ENCODE measurements at regions not wholly inside any gene's neighbourhood (a gene's known extent, or its start where the extent isn't known, plus 50 kb on each side); places are given as distances from the start of the nearest gene placed in this dataset.

DNA sequence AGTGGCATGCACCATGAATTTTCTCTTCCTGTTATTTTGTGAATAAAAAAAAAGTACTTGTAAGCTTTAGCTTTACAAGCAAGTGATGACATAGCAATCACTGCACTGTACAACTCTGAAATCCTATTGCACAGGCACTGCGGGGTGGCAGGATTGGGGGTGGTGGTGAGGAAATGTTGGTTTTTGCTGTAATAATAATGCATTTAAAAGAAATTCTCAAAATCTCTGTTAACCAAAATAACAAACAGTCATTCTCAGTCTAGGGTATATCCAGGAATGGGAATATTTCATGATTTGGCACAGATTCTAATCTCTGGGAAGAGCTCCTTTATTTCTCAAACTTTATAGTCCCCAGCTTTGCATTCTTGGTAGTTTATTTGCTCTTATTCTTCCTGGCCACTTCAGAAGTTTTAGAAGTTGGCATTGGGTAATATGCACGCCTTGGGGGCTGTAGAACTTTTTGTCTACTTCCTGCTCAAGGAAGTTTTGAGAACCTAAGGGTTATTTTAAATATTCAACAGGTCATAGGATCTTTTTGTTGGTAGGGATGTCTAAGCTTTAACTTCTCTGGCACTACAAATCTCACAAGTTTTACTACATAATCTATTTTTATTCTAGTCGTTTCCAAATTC is 353.0 kb upstream of the KLF12 start:
- DNase-seq (ENCODE audit: low read depth in 3 of 3), result no peak

DNA sequence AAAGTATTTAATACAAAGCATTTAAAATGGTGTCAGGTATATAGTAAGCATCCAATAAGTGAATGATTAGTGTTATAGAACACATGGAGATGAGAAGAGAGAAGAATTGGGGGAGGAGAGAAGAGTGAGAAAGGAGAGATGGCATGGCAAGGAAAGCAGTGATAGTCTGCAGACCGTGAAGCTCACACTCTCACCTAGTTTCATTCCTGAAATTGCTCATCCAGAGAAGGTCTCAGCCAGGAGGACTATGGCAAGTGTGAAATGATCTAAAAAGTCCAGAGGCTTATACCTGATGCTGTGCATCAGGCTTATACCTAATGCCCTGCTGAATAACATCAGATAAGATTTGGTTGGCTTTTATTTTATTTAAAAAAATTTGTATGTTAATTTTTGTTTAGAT is 351.6 kb upstream of the KLF12 start:
- no peak for DNase-seq (ENCODE audit: low read depth in 3 of 3)

DNA sequence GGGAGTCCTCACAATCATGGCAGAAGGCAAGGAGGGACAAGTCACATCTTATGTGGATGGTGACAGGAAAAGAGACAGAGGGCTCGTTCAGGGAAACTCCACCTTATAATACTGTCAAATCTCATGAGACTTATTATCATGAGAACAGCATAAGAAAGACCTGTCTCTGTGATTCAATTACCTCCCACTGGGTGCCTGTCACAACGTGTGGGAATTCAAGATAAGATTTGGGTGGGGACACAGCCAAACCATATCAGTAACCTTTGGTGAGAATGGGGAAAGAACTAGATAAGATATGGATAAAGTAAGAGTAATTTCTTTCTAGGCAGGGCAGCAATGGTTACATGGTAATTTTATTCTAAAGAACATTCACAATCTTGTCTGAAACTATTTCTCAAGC is 344.9 kb upstream of the KLF12 start:
- no peak for DNase-seq (ENCODE audit: low read depth in 3 of 3)

DNA sequence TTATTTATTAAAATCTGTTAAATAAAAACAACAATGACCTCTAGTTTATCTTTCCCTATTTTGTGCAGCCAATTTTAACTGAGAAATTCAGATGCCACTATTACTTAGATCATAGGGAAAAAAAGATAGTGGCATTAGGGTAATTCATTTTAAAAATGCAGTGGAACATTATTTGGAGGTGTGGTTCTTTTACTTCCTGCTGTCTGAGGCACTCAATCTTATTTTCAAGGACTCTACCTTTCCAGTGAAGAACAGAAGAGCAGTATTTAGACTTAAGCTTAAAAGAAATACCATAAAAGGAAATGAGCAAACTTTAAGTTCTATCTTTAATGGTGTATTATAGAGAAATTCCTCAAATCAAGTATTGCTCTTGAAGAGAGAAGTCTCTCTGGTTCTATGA is 342.6 kb upstream of the KLF12 start:
- DNase-seq (ENCODE audit: low read depth in 3 of 3), result no peak

DNA sequence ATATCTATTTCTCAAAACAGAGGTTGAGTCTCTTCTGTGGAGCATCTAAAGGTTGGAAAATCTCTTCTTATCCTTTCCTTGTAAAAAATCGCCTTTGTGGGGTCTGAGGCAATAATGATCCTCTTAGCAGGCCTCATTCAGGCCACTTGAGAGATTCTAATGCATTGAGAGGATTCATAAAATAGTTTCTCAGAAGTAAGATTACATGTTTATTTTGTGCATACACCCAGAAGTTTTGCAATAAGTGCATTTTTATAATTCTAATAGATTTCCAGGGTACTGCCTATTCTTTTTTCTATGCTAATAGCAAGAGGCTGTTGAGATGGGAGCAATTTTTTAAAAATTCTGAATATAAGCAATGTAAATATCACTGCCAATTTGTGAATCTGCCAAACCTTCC is 342.2 kb upstream of the KLF12 start:
- no peak for DNase-seq (ENCODE audit: low read depth in 3 of 3)

DNA sequence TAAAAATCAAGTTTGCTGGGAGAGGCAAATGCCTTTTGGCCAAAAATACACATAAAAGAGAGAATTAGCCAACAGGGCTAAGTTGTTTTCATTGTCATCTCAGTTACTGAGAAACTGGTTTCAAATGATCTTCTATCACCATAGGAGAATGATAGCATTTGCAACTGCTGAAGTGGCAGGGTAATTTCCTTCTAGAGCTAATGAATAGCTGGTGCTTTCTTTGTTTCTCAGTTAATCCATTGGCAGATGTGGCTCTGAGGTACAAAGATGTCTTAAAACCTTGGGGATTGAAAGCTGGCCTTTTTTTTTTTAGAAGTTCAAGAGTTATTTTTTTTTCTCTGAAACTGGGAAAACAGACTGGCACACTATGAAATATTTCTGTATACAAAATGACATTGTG is 332.7 kb upstream of the KLF12 start:
- DNase-seq (ENCODE audit: low read depth in 3 of 3), result no peak

DNA sequence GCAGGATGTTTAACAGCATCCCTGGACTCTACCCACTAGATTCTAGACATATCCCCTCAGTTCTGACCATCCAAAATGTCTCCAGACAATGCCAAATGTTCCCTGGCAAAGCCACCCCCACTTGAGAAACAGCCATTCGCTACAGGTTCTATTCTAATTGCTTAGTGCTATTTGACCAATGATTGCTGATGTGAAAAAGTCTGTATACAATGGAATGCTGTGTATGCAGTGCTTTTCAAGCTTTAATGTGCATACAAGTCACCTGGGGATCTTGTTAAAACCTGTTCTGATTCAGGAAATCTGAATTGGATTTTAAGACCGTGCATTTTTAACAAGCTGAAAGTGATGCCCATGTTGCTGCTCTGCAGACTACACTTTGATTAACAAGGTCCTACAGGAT is 331.8 kb upstream of the KLF12 start:
- no peak for DNase-seq (ENCODE audit: low read depth in 3 of 3)

DNA sequence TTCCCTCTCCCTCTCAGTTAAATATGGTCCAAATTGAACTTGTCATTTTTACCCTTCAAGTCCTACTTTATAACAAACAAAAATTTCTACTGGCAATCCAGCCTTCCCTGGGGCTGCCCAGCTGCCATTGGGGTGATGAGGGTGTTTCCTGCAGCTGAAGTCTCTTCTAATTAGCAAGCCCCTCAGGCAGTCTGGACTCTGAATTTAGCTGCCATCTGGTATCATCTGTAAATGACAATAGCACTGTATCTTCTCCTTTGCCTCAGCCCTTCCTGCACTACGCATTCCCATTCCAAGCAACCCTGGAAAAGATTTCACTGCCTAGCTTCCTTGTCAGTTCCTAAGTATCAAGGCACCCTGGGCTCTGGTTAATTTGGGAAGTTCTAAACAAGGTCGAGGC is 331.1 kb upstream of the KLF12 start:
- DNase-seq (ENCODE audit: low read depth in 3 of 3), result no peak

DNA sequence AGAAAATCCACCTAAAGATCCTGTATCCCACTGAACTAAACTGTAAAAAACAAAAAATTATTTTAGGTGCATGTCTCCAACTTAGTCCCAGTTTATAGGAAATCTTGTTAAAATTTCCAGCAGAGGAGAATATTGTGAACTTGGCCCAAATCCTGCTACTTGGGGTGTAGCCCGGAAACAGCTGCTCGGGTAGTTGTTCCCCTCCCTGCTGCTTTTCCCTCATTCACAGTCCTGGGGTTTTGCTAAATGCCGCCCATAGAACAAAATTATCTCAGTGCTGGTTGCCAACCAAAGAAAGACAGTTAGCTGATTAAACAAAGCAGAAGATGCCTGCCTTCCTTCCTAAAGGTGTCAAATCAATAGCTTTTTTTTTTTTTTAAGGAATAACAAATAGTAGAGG is 330.5 kb upstream of the KLF12 start:
- DNase-seq (ENCODE audit: low read depth in 3 of 3), result no peak

DNA sequence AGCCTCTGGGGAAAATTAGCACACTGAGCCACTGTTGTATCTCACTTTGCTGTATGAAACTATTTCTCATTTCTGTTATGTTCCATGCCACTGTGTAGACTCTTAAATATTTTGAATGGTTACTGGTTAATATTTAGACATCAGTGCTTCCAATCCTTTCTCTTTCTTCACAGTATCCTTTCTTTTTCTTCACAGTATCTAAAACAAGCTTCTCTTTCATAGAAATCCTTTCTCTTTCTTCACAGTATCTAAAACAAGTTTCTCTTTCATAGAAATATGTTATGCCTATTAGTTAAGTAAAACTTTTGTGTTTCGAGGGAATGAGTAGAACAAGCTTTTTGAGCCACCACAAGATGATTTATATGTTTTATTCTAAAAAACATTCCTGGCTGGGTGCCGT is 326.8 kb upstream of the KLF12 start:
- no peak for DNase-seq (ENCODE audit: low read depth in 3 of 3)

DNA sequence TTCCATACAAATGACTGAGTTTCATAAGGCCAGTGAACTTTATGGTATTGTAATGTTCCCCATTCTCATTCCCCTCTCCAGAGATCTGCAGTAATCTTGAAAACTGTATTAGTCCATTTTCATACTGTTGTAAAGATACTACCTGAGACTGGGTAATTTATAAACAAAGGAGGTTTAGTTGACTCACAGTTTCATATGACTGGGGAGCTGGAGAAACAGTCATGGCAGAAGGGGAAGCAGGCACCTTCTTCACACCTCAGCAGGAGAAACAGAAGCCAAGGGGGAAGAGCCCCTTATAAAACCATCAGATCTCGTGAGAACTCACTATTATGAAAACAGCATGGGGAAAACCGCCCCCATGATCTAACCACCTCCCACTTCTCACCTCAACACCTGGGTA is 318.7 kb upstream of the KLF12 start:
- DNase-seq (ENCODE audit: low read depth in 3 of 3), result no peak

DNA sequence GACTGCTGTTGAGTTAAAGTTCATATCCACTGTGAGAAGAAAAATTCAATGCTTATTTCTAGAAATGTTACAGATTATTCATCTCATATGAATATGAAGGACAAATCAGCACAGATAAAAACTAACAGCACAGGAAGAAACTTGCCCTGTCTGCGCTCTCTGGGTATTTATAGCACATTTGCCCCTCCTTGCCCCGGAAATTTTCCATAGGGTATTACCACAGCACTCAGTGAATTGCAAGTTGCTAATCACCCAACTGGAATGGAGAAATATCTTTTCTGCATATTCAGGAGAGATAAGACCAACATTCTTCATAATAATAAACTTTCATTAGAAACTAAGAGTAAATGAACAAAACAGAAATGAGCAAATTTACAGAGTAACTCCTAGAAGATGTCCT is 318.0 kb upstream of the KLF12 start:
- no peak for DNase-seq (ENCODE audit: low read depth in 3 of 3)

DNA sequence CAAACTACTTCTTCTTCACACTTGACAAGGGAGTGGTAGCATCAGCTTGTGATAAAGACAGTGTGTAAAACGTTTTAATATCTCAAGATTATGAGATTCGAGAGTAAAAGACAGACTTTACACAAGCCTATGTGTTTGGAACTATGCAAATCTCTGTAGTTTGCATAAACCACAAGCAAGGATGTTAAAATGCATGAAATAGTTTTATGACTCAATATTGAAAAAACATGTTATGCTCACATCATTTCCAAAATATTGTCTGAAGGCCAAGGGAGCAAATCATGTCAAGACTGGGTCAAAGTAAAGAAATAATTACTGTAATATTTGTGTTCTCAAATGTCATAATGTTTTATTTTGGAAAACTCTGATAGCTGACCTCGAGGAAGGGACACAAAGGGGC is 316.8 kb upstream of the KLF12 start:
- DNase-seq (ENCODE audit: low read depth in 3 of 3), result no peak

DNA sequence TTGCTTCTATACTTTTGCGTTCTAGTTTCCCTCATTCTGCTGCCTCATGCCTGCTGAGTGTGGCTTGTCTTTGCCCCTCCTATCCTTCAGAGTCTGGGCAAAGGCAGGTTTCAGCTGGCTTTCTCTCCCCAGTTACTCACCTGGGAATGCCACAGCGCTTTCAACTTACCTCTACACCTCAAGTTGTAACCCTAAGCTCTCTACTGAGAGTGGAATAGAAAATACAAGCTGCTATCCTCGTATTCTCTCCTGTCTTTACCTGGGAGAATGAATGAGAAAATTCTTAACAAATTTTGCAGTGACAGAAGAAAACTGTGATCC is 316.3 kb upstream of the KLF12 start:
- no peak for DNase-seq (ENCODE audit: low read depth in 3 of 3)

DNA sequence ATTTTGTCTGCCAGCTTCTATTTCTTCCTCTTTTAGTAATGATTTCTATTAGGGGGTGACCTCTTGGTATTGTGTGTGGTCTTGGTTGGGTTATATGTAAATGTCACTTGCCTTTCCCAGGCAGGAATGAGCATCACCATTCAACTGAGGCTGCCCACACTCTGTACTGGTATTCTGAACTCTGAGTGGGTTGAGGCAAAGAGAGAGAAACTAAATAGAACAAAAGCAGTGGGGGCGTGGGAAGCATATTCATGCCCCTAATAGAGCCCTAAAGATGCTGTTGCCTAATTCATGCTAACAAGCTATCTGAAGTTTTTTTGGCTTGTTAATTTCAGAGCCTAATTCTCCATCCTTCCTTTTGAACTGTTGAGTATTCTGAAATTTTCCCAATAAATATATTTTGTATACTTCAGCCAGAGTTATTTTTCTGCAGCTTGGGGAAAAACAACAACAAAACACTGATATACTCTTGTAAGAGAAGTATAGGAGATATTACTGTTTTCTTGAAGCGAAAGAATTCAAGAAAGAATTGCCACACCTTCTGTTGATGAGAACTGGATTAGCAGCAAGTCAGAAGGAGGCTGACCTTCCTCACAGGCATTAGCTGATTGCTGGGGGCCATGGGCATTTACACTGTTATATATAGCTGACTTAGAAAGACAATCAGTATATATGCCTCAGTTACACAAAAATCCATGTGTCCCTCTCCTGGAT is 315.8 kb upstream of the KLF12 start:
- DNase-seq (ENCODE audit: low read depth in 3 of 3), result no peak

DNA sequence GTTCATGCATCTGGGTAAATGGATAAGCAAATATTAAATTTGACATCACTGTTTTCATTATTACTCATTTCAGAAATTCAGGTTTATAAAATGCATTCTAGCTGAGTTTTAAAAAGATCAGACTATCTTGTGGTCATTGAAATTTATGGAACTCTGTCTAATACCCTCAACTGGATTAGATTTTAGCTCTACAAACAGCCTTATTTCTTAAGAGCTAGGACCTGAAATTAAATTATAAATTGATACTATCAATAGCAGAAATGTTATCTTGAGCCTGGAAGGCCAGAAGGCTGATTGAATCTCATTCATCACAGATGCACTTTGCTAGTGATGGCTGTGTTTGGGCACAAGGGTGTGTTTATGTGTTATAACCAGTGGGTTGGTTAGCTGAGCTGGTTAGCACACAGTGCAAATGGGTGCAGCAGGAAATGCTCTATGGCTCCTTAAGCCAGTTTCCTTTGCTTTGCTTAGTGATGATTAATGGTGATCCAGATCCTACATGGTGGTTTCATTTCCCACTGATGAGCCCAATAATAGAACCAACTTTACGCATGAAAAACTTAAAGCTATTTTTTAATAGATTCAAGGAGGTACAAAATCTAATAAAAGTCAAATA is 310.8 kb upstream of the KLF12 start:
- no peak for DNase-seq (ENCODE audit: low read depth in 3 of 3)

DNA sequence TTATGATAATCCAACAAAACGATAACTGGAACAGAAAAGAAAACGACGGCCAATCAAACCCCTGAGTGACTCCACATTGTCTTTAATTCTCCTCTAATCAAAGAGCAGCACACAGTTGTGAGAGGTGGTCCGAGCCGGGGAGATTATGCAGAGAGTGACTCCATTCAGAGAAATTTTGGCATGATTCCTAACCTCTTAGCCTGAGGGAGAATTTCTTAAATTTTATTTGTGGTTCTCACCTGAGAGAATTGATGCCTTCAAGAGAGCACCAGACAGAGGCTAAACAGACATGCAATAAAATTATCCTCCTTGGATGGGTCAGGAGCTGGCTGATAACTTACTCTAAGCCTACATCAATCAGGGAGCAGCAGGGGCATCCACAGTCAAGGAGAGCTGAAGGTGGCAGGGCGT is 310.0 kb upstream of the KLF12 start:
- DNase-seq (ENCODE audit: low read depth in 3 of 3), result no peak

DNA sequence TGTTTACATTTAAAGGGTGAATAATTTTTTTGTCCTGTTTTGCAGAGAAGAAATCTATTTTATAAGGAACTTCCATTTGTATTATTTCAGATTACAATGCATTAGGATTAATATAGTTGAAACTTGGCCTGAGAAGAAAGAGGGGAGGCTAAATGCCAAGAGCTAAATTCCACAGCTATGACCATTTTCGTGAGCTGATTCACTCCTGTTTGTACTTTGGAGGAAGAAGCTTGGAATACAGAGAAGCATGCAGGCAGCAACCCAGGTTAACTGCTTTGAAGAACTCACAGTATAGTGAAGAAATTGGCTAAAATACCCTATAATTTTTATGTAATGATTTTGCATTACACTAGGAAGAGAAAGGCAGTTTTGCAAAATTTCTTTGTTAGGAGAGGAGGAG is 309.4 kb upstream of the KLF12 start:
- DNase-seq (ENCODE audit: low read depth in 3 of 3), result no peak

DNA sequence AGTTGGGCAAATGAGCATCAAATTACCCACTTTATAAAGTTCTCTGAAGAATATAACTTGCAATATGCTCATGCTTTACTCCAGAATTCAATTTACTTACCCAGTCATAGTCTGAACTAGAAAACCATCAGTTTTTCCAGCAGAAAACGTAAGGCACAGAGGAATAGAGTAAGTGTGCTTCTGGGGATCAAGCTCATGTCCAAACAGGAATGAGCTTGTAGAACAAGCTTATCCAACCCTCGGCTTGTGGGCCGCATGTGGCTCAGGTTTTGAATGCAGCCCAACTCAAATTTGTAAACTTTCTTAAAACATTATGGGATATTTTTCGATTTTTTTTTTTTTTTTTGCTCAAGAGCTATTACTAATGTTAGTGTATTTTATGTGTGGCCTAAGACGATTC is 308.5 kb upstream of the KLF12 start:
- no peak for DNase-seq (ENCODE audit: low read depth in 3 of 3)

DNA sequence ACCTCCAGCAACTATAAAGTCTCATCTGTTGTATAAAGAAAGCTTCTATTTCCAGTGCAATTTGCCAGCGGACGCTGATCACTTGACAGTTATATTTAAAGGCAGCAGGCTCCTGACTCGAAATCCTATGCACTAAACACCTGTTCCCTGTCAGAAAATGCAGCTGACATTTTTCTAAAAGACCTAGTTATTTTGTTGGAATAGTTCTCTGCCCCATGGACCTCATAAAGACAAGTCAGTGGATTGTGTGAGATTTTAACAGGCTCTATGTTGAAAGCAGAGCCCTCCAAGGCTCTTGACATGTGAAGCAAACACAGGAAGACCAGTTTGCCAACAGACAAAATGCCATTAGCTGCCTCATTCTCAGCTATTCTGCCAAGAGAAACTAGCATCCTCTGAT is 304.7 kb upstream of the KLF12 start:
- DNase-seq (ENCODE audit: low read depth in 3 of 3), result no peak

DNA sequence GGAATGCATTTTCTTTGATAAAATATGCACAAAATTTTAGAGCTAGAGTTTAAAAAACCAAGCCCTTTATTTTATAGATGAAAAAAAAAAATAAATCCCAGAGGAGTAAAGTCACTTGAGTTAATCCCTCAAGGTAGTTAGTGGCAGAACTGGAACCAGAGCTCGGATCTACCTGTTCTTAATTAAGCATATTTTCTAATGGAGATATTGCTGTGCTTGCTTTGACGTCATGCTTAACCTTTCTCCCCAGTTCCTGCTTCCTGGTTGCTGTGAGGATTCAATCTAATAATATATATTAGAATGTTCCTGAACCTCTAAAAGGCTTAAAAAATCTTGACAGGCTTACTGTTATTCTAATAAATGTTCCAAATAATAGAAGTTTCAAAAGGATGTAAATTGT is 300.6 kb upstream of the KLF12 start:
- no peak for DNase-seq (ENCODE audit: low read depth in 3 of 3)

DNA sequence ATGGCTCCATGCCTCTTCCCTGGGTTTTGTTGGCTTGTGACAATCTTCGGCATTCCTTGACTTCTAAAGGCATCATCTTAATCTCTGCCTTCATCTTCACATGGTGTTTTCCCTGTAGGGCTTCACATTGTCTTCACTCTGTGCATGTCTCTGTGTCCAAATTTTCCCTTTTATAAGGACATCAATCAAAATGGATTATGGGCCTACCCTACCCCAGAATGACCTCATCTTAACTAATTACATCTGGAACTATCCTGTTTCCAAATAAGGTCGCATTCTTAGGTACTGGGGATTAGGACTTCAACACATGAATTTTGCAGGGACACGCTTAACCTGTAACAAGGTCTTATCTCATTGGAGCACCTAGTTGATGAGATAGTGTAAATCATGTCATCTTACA is 290.3 kb upstream of the KLF12 start:
- no peak for DNase-seq (ENCODE audit: low read depth in 3 of 3)

DNA sequence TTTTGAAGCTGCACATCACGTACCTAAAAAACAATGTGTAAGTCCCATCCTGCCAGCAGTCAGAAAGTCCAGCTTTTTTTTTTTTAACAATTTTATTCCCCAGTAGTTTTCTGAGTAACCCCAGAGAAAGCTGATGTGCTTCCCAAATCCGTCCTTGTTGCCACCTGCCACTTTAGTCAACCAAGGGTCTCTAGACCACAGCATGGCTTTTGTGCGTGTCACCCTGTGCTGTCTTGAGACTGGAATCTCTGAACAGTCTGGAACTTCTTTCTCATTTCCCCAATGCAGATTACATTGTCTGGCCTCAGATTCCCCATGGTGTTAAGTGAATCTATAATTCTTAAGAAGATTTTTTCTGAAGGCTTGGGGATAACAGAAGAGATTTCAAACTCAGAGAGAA is 289.2 kb upstream of the KLF12 start:
- DNase-seq (ENCODE audit: low read depth in 3 of 3), result no peak

DNA sequence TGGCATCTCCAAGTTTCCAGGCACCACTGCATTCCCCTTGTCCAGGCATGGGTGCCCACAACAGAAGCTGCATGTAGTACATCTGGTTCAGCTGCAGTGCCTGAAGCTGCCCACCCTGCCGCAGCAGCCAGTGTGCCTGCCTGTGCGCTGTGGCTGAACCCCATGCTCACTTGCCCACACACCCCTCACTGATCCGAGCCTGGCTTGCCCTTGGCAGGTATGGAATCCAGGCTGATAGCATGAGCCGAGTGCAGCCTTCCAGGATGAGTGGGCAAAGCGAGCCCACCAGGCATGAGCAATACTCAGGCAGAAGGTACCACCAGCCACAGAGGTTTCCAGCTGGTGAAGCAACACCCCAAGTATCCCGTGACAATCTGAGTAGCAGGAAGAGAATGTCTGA is 280.3 kb upstream of the KLF12 start:
- DNase-seq (ENCODE audit: low read depth in 3 of 3), result no peak

Measured in stimulated activated CD4-positive, alpha-beta T cell treated with anti-CD3 and anti-CD28 coated beads, TNF-alpha, amount 100 ng/mL, for 4 hours (primary cell).